Transverse colon (tissue), 4 donors: ENCODE measurements at regions not wholly inside any gene's neighbourhood (a gene's known extent, or its start where the extent isn't known, plus 50 kb on each side); places are given as distances from the start of the nearest gene placed in this dataset.

Experiments used
- DNase-seq: peaks from one replicate; pipeline ENCODE4 v3.0.0-alpha.2; 2019
- H3K27ac ChIP-seq, 4 donors: fragments of 200-600 bp; sonication (generic); 2 replicates each; pipeline ENCODE4 v1.5.1; 2016 to 2018; ENCODE audit warnings: inconsistent platforms in 4 of 4
- H3K27me3 ChIP-seq: fragments of 200-600 bp; sonication (generic); 2 replicates; pipeline ENCODE4 v1.5.1; 2017; ENCODE audit warnings: inconsistent platforms
- H3K36me3 ChIP-seq, 4 donors: fragments of 200-600 bp; sonication (generic); 2 replicates each; pipeline ENCODE4 v1.5.1; 2017 to 2019; ENCODE audit warnings: inconsistent platforms in 4 of 4
- H3K4me1 ChIP-seq, 4 donors: fragments of 200-600 bp; sonication (generic); 2 replicates each; pipeline ENCODE4 v1.5.1; 2017 to 2020; ENCODE audit warnings: inconsistent platforms in 4 of 4
- H3K4me3 ChIP-seq, 4 donors: fragments of 200-600 bp; sonication (generic); 1 replicate in 1 of 4; 2 replicates in 3 of 4; pipeline versions ENCODE4 v1.5.1 to v1.6.1; 2017 to 2019; ENCODE audit warnings: inconsistent platforms in 4 of 4
- H3K9me3 ChIP-seq, 2 donors: fragments of 200-600 bp; sonication (generic); 2 replicates each; pipeline ENCODE4 v1.5.1; 2017 to 2019; ENCODE audit warnings: inconsistent platforms in 2 of 2
- EP300 ChIP-seq: sonication (generic); formaldehyde crosslinking; IDR thresholded peaks from one replicate; pipeline ENCODE4 v1.6.1; 2017; ENCODE audit warnings: antibody characterized with exemption, low read depth
- POLR2A ChIP-seq: fragments of 450-650 bp; IDR thresholded peaks from one replicate; pipeline ENCODE4 v1.6.1; 2016; ENCODE audit warnings: antibody characterized with exemption, mild to moderate bottlenecking, moderate library complexity
- POLR2AphosphoS5 ChIP-seq, 3 donors: sonication (generic); formaldehyde crosslinking; IDR thresholded peaks; one replicate each; pipeline ENCODE4 v1.6.1; 2016; ENCODE audit warnings: antibody characterized with exemption in 3 of 3
- WGBS, 2 donors: methylation state at CpG; one replicate each; pipeline ENCODE4 v1.1.5; 2018; ENCODE audit warnings: low coverage in 1 of 2; 5-methylcytosine and 5-hydroxymethylcytosine counted together
- in situ Hi-C, 4 donors: fragments of 200-750 bp; cut with MboI; loops; one replicate each; pipeline versions ENCODE4 v1.15.0 to v1.15.1; 2017; ENCODE audit warnings: low sequenced_read_pairs in 3 of 4, low pct_ligation_motif_present in 1 of 4, low pct_unique_long_range_greater_than_20kb in 1 of 4
- intact Hi-C: fragments of 100-400 bp; cut with DNase I; formaldehyde crosslinking; loops from one replicate; pipeline ENCODE4 v1.15.1; 2023; ENCODE audit warnings: low total_unique reads
- TF ChIP-seq, protein P1 (sequence below), 5 experiments: fragments of 200-600 bp in 3 of 5; fragments of 450-650 bp in 2 of 5; sonication (generic) in 3 of 5; IDR thresholded peaks; 1 replicate in 2 of 5; 2 replicates in 3 of 5; pipeline ENCODE4 v1.5.1; 2016 to 2017; ENCODE audit warnings: antibody characterized with exemption in 5 of 5, inconsistent platforms in 3 of 5, mild to moderate bottlenecking in 2 of 5, moderate library complexity in 1 of 5

DNA sequence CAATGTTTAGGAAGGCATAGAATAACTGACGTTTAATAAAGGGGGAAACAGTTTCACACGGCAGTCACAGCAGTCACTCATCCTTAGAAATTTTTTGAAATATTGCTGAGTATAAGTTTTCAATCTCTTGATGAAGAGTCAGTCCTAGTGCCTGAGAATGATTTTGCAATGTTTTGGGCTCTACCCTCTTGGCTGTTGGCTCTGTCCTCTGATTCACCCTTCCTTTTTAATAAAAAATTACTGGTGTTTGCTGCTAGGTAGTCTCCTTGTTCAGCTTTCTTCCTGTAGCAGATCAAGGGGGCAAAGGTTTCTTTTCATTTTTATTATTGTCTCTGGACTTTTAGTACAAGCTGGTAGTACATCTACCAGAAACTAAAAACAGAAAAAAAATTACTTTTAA, 194.3 kb upstream of the ANO3 start:
- DNase-seq: no peak
- Histone ChIP-seq H3K4me3 (no peak overlapping the region), H3K27ac (no peak overlapping the region), H3K9me3 (no peaks in the 10 kb centered on the region), H3K36me3 (no peaks in the 10 kb centered on the region), H3K4me1 (no peaks in the 10 kb centered on the region), H3K27me3 (no peaks in the 10 kb centered on the region)
- intact Hi-C loops (no loop called here), in situ Hi-C loops (loop anchor here in 1 of 4 donors (25.0 kb wide), 1 partner anchor 100 kb away; no protein-coding TSS in a partner anchor)
- WGBS, 2 donors: 85 to 91% methylated on average over 2 of the region's 2 CpGs
- TF ChIP-seq, protein P1, sequence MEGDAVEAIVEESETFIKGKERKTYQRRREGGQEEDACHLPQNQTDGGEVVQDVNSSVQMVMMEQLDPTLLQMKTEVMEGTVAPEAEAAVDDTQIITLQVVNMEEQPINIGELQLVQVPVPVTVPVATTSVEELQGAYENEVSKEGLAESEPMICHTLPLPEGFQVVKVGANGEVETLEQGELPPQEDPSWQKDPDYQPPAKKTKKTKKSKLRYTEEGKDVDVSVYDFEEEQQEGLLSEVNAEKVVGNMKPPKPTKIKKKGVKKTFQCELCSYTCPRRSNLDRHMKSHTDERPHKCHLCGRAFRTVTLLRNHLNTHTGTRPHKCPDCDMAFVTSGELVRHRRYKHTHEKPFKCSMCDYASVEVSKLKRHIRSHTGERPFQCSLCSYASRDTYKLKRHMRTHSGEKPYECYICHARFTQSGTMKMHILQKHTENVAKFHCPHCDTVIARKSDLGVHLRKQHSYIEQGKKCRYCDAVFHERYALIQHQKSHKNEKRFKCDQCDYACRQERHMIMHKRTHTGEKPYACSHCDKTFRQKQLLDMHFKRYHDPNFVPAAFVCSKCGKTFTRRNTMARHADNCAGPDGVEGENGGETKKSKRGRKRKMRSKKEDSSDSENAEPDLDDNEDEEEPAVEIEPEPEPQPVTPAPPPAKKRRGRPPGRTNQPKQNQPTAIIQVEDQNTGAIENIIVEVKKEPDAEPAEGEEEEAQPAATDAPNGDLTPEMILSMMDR (IDR thresholded peaks at IDR 0.05): no peak

DNA sequence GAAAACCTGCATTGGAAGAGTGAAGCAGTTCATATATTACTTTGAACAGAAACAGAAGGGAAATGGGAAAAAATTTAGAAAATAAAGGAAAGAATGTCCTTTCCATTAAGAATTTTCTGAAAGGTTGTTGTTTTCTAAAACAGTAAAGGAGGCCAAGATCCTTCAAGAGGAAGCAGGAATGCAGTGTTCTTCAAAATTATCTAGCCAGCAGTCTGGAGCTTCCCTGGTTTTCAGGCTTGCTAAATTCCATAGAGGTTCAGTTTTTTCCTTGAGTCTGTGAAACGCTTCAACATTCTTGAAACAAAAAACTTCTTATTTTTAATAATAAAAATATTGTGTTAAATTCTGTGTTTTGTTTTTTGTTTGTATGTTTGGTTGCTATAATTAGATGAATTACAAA, 189.0 kb upstream of the ANO3 start:
- Histone ChIP-seq H3K27ac (no peak overlapping the region), H3K9me3 (no peaks in the 10 kb centered on the region), H3K27me3 (no peaks in the 10 kb centered on the region), H3K4me1 (no peaks in the 10 kb centered on the region), H3K4me3 (no peak overlapping the region), H3K36me3 (no peaks in the 10 kb centered on the region)
- no peak for DNase-seq
- in situ Hi-C loops: loop anchor here in 1 of 4 donors (25.0 kb wide), 1 partner anchor 94 kb away; no protein-coding TSS in a partner anchor
- intact Hi-C loops: no loop called here
- WGBS, 2 donors: 53 to 90% methylated on average over 1 of the region's 1 CpG
- TF ChIP-seq EP300 (no peak), POLR2A (no peak), POLR2AphosphoS5 (IDR thresholded peaks at IDR 0.05) (no peak)
- TF ChIP-seq, protein P1 (IDR thresholded peaks at IDR 0.05): no peak

DNA sequence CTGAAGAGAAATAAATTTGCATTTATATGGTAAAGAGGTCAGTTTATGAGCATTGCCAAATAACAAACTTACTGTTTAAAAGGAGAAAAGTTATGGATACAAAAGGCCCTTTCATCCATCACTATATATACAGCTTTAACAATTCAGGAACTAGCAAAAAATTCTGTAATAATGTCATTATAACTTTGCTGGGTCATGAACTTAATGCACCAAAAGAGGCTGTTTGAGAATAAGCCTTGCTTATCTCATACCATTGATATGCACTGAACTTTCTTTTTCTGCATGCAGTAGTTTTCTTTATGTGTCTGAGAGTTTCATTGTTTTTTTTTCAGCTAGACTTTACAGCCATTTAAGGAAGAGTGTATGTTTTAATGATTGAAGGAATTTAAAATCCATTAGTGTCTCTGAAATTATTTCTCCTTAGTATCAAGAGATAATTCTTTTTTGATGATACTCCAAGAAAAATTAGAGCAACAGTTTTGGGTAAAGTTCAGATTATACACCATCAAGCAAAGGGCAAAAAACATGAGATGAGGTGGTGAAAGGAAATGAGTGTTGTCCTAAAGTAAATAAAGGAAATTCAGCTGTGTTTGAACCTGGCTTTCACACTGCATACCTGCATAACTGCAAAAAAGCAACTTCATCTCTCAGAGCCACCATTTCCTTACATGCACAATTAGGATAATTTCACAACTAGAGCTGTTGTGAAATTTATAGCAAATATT, 188.2 kb upstream of the ANO3 start:
- intact Hi-C loops: no loop called here
- H3K4me1 ChIP-seq: no peaks in the 10 kb centered on the region
- H3K9me3 ChIP-seq: no peaks in the 10 kb centered on the region
- TF ChIP-seq EP300 (no peak), POLR2AphosphoS5 (IDR thresholded peaks at IDR 0.05) (no peak), POLR2A (no peak)
- TF ChIP-seq, protein P1 (IDR thresholded peaks at IDR 0.05): no peak
- in situ Hi-C loops: loop anchor here in 1 of 4 donors (25.0 kb wide), 1 partner anchor 94 kb away; no protein-coding TSS in a partner anchor
- H3K27me3 ChIP-seq: no peaks in the 10 kb centered on the region
- no peak overlapping the region for H3K27ac ChIP-seq
- H3K4me3 ChIP-seq: no peak overlapping the region
- no peaks in the 10 kb centered on the region for H3K36me3 ChIP-seq
- no peak for DNase-seq

DNA sequence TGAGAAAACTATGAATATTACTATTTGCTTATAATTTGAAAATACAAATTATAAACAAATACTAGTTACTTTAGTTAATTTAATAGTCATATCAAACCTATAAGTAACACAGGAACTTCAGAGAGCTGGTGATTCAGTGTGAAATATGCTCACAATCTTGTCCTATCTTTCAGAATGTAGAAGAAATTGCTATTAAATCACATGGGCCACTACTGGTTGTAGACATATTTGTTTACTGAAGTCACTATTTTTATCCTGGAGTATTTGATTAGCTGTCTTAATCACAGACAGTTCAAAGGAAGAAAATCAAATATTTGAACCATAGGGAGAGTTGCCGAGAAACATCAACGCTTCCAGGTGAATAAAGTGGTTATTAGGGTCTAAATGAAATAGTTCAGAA, 187.6 kb upstream of the ANO3 start:
- DNase-seq: no peak
- no peak for TF ChIP-seq EP300
- TF ChIP-seq, protein P1 (IDR thresholded peaks at IDR 0.05): no peak
- TF ChIP-seq POLR2AphosphoS5 (IDR thresholded peaks at IDR 0.05): no peak
- TF ChIP-seq POLR2A: no peak
- no peak overlapping the region for H3K4me3 ChIP-seq
- 17 to 93% methylated on average over 2 of the region's 2 CpGs for WGBS, 2 donors
- H3K27me3 ChIP-seq: no peaks in the 10 kb centered on the region
- in situ Hi-C loops: loop anchor here in 1 of 4 donors (25.0 kb wide), 1 partner anchor 93 kb away; no protein-coding TSS in a partner anchor
- no peaks in the 10 kb centered on the region for H3K9me3 ChIP-seq
- no peak overlapping the region for H3K27ac ChIP-seq
- intact Hi-C loops: no loop called here
- H3K36me3 ChIP-seq: no peaks in the 10 kb centered on the region
- H3K4me1 ChIP-seq: no peaks in the 10 kb centered on the region
